Hepatocyte (in vitro differentiated cells): ENCODE measurements at regions not wholly inside any gene's neighbourhood (a gene's known extent, or its start where the extent isn't known, plus 50 kb on each side); places are given as distances from the start of the nearest gene placed in this dataset.

ENCODE experiments used
- DNase-seq: peaks from one replicate; pipeline ENCODE4 v3.0.0-alpha.2; 2016; ENCODE audit warnings: low spot score
- H2AFZ ChIP-seq: fragments of 200-600 bp; sonication (generic); 2 replicates; pipeline ENCODE4 v1.6.0; 2016; ENCODE audit warnings: antibody characterized with exemption, mild to moderate bottlenecking
- H3K27ac ChIP-seq: fragments of 200-600 bp; sonication (generic); 2 replicates; pipeline ENCODE4 v1.5.1; 2016; ENCODE audit warnings: mild to moderate bottlenecking
- H3K27me3 ChIP-seq: fragments of 200-600 bp; sonication (generic); 2 replicates; pipeline ENCODE4 v1.6.1; 2016
- H3K36me3 ChIP-seq: fragments of 200-600 bp; sonication (generic); replicated peaks from 2 replicates; pipeline ENCODE4 v1.5.1; 2016; ENCODE audit warnings: low read depth; ENCODE audit not compliant: insufficient read depth
- H3K4me1 ChIP-seq: fragments of 200-600 bp; sonication (generic); 2 replicates; pipeline ENCODE4 v1.5.1; 2016; ENCODE audit warnings: mild to moderate bottlenecking, moderate library complexity; ENCODE audit not compliant: insufficient read depth
- H3K4me2 ChIP-seq: fragments of 200-600 bp; sonication (generic); 2 replicates; pipeline ENCODE4 v1.6.0; 2016
- H3K4me3 ChIP-seq: fragments of 200-600 bp; sonication (generic); 2 replicates; pipeline ENCODE4 v1.5.1; 2016; ENCODE audit warnings: mild to moderate bottlenecking
- H3K79me2 ChIP-seq: fragments of 200-600 bp; sonication (generic); 2 replicates; pipeline ENCODE4 v1.6.0; 2017; ENCODE audit warnings: mild to moderate bottlenecking
- H3K9me2 ChIP-seq: fragments of 200-600 bp; sonication (generic); replicated peaks from 2 replicates; pipeline ENCODE4 v1.6.0; 2017; ENCODE audit warnings: mild to moderate bottlenecking; ENCODE audit not compliant: insufficient read depth
- H3K9me3 ChIP-seq: fragments of 200-600 bp; sonication (generic); 2 replicates; pipeline ENCODE4 v1.5.1; 2016; ENCODE audit warnings: low read depth, mild to moderate bottlenecking
- H4K20me1 ChIP-seq: fragments of 200-600 bp; sonication (generic); 2 replicates; pipeline ENCODE4 v1.6.0; 2016; ENCODE audit warnings: mild to moderate bottlenecking; ENCODE audit not compliant: insufficient read depth, poor library complexity, severe bottlenecking
- EZH2 ChIP-seq: fragments of 200-600 bp; sonication (generic); IDR thresholded peaks from 2 replicates; pipeline ENCODE4 v1.6.1; 2016; ENCODE audit warnings: antibody characterized with exemption, mild to moderate bottlenecking, borderline replicate concordance
- EZH2phosphoT487 ChIP-seq: fragments of 200-600 bp; sonication (generic); IDR thresholded peaks from one replicate; pipeline ENCODE4 v1.6.1; 2018; ENCODE audit warnings: antibody characterized with exemption, mild to moderate bottlenecking, low read depth, moderate library complexity; ENCODE audit not compliant: unreplicated experiment, severe bottlenecking
- WGBS: methylation state at CpG from one replicate; pipeline ENCODE4 v1.1.6; 2016; ENCODE audit warnings: low lambda C conversion rate; ENCODE audit errors: missing lambda C conversion rate; 5-methylcytosine and 5-hydroxymethylcytosine counted together
- TF ChIP-seq, protein P1 (sequence below): fragments of 200-600 bp; sonication (generic); IDR thresholded peaks from 2 replicates; pipeline ENCODE4 v1.5.1; 2016; ENCODE audit warnings: antibody characterized with exemption, mild to moderate bottlenecking; ENCODE audit not compliant: poor library complexity

DNA sequence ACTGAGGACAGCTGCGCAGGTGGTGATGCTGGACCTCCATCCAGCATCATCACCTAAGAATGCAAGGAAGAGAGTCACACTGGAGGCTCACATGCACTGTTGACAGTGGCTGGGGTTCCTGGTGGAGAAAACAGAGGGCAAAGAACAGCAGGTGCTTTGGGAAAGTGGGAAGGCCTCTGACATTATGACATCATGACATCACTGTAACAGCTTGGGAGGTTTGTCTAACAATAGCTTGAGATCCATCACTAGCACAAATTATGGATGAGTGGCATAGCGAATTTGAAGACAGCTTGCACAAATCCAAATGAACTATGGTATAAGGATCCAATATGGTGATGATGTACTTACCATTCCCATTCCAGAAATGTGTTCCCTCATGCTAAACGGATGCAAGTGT lies 226.5 kb upstream of the MPHOSPH6 start:
- no peaks in the 10 kb centered on the region for H4K20me1 ChIP-seq
- no peaks in the 10 kb centered on the region for H3K79me2 ChIP-seq
- no peak overlapping the region for H2AFZ ChIP-seq
- H3K9me2 ChIP-seq = no peaks in the 10 kb centered on the region
- no peak for TF ChIP-seq EZH2
- TF ChIP-seq EZH2phosphoT487 = no peak
- TF ChIP-seq, protein P1, sequence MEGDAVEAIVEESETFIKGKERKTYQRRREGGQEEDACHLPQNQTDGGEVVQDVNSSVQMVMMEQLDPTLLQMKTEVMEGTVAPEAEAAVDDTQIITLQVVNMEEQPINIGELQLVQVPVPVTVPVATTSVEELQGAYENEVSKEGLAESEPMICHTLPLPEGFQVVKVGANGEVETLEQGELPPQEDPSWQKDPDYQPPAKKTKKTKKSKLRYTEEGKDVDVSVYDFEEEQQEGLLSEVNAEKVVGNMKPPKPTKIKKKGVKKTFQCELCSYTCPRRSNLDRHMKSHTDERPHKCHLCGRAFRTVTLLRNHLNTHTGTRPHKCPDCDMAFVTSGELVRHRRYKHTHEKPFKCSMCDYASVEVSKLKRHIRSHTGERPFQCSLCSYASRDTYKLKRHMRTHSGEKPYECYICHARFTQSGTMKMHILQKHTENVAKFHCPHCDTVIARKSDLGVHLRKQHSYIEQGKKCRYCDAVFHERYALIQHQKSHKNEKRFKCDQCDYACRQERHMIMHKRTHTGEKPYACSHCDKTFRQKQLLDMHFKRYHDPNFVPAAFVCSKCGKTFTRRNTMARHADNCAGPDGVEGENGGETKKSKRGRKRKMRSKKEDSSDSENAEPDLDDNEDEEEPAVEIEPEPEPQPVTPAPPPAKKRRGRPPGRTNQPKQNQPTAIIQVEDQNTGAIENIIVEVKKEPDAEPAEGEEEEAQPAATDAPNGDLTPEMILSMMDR = no peak
- H3K4me2 ChIP-seq = no peak overlapping the region
- no peaks in the 10 kb centered on the region for H3K4me1 ChIP-seq
- H3K9me3 ChIP-seq = no peaks in the 10 kb centered on the region
- no peak overlapping the region for H3K27ac ChIP-seq
- H3K27me3 ChIP-seq = no peaks in the 10 kb centered on the region
- no peaks in the 10 kb centered on the region for H3K36me3 ChIP-seq
- DNase-seq = no peak
- no peak overlapping the region for H3K4me3 ChIP-seq
- 96% methylated on average over 3 of the region's 3 CpGs for WGBS

DNA sequence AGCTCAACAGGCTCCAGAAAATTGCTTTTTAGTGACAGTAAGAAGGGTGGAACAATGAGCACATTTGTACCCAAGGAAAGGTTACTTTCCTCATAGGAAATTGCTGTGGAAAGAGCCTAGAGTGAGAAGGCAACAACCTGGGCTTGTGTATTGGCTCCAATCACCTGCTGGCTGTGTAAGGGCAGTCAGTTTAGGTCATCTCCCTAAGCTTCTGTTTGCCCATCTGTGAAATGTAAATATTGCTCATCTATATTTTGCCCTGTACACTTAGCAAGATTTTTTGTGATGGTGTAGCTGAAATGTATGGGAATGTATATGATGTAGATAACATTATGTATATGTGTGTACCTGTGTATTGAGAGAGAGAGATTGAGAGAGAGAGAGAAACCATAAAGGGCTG lies 225.2 kb upstream of the MPHOSPH6 start:
- Histone ChIP-seq H3K4me1 (no peaks in the 10 kb centered on the region), H3K9me2 (no peaks in the 10 kb centered on the region), H3K27ac (peak overlapping the region; percentile 25), H3K4me2 (no peak overlapping the region), H3K36me3 (no peaks in the 10 kb centered on the region), H3K79me2 (no peaks in the 10 kb centered on the region), H3K9me3 (no peaks in the 10 kb centered on the region), H2AFZ (no peak overlapping the region), H3K4me3 (no peak overlapping the region), H3K27me3 (no peaks in the 10 kb centered on the region), H4K20me1 (no peaks in the 10 kb centered on the region)
- no peak for TF ChIP-seq EZH2
- TF ChIP-seq, protein P1 = no peak
- no peak for TF ChIP-seq EZH2phosphoT487
- DNase-seq = peak; percentile 18

DNA sequence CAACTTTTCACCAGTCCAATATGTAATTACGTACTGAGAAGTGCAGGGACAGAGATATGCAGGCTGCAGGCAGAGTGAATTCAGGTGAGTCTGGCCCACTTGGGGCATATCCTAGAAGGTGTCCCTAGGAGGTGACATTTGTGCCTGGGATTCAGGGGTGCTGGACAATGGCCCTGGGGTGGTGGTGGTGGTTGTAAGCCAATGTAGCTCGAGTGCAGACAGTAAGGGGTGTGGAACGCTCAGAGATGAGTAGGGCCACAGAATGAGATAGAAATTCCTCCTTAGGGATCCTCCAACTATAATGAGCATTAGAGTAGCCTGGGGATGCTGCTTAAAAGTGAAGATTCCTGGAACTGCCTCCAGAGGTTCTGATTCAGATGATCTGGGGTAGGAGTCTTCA lies 221.7 kb upstream of the MPHOSPH6 start:
- 81% methylated on average over 3 of the region's 3 CpGs for WGBS
- DNase-seq = no peak
- no peaks in the 10 kb centered on the region for H3K9me3 ChIP-seq
- no peaks in the 10 kb centered on the region for H3K79me2 ChIP-seq
- H3K36me3 ChIP-seq = no peaks in the 10 kb centered on the region
- no peaks in the 10 kb centered on the region for H3K4me1 ChIP-seq
- TF ChIP-seq, protein P1 = no peak
- no peak for TF ChIP-seq EZH2phosphoT487
- no peak for TF ChIP-seq EZH2
- no peaks in the 10 kb centered on the region for H3K9me2 ChIP-seq
- H3K4me3 ChIP-seq = no peak overlapping the region
- no peaks in the 10 kb centered on the region for H3K27me3 ChIP-seq
- no peak overlapping the region for H3K4me2 ChIP-seq
- H4K20me1 ChIP-seq = no peaks in the 10 kb centered on the region
- H2AFZ ChIP-seq = no peak overlapping the region
- no peak overlapping the region for H3K27ac ChIP-seq

DNA sequence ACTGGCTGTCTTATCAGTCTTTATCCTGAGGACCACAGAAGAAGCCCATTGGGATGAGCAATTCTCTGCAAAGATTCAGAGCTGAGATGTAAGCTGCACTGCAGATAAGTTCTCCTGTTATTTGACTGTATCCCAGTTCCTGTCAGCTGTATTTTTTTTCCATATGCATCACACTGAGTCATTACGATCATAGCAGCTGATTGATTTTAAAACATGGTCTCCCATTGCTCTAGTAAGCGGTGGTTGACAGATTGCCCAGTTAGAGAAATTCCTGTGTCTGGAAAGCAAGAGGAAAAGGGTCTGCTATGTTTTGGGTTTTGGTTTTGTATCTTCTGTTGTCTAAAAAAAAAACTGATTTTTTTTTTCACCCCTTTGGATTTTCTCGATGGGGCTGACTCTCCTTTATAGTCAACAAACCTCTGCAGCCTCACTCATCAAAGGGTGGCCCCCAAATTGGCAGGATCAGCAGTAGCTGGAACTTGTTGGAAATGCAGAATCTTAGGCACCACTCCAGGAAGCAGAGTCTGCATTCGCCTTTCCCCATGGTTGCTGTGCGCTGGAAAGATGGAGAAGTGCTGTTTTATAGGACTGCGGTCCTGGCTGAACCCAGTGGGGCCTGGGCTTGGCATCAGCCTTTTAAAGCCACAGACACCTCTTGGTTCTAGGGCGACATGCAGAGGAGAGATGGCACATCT lies 220.1 kb upstream of the MPHOSPH6 start:
- Histone ChIP-seq H3K79me2 (no peaks in the 10 kb centered on the region), H3K4me3 (no peak overlapping the region), H3K9me2 (no peaks in the 10 kb centered on the region), H3K4me2 (no peak overlapping the region), H3K9me3 (no peaks in the 10 kb centered on the region), H3K27me3 (no peaks in the 10 kb centered on the region), H2AFZ (no peak overlapping the region), H3K27ac (no peak overlapping the region), H3K4me1 (no peaks in the 10 kb centered on the region), H4K20me1 (no peaks in the 10 kb centered on the region), H3K36me3 (no peaks in the 10 kb centered on the region)
- TF ChIP-seq, protein P1 = no peak
- no peak for TF ChIP-seq EZH2phosphoT487
- no peak for TF ChIP-seq EZH2
- WGBS = 85% methylated on average over 7 of the region's 7 CpGs
- DNase-seq = no peak
